ENCODE measurements at regions not wholly inside any gene's neighbourhood (a gene's known extent, or its start where the extent isn't known, plus 50 kb on each side); places are given as distances from the start of the nearest gene placed in this dataset.

GRCh38 chrX:2136848-2137247, 363.9 kb downstream of the DHRSX start:
- no peaks in the 10 kb centered on the region for H3K4me1 Mint-ChIP-seq
- H3K27me3 Mint-ChIP-seq (ENCODE audit: low read depth in 3 of 3), result peaks cover 0 to 3% (median 1%) of the 10 kb centered on the region in 3 donors
- TF ChIP-seq CTCF (IDR thresholded peaks at IDR 0.05), result no peak
- no peak overlapping the region for H2AFZ ChIP-seq (ENCODE audit: insufficient read depth, low read depth, low read length, poor library complexity, severe bottlenecking)
- H3K27ac ChIP-seq (ENCODE audit: low read depth in 1 of 2, low read length in 2 of 2), result no peak overlapping the region
- no peak overlapping the region for H3K27ac Mint-ChIP-seq
- intact Hi-C loops (cut with micrococcal nuclease), result no loop called here
- H3K36me3 Mint-ChIP-seq, result no peaks in the 10 kb centered on the region
- H3K4me3 ChIP-seq (replicated peaks in 1 of 3; ENCODE audit: low read depth in 2 of 3, low read length in 3 of 3), result no peak overlapping the region
- no peaks in the 10 kb centered on the region for H3K79me2 ChIP-seq (ENCODE audit: insufficient read depth, low read length)
- H3K4me2 ChIP-seq (replicated peaks; ENCODE audit: extremely low read depth, low read length, poor library complexity, severe bottlenecking), result no peak overlapping the region
- peaks cover 6 to 15% (median 9%) of the 10 kb centered on the region in 7 donors for H3K9me3 Mint-ChIP-seq
- peaks cover under 1 to 5% of the 10 kb centered on the region in 2 donors for H3K9me3 ChIP-seq (replicated peaks in 1 of 2; ENCODE audit: control insufficient read depth in 1 of 2, insufficient read depth in 1 of 2, low read length in 2 of 2)
- H3K4me3 Mint-ChIP-seq, result no peak overlapping the region
- 92% methylated on average over 2 of the region's 2 CpGs for WGBS (ENCODE audit: insufficient coverage)
- H3K4me1 ChIP-seq (ENCODE audit: control insufficient read depth in 1 of 2, insufficient read depth in 2 of 2, low read length in 2 of 2), result no peaks in the 10 kb centered on the region
- H3K27me3 ChIP-seq (ENCODE audit: control insufficient read depth in 2 of 2, insufficient read depth in 2 of 2, low read length in 2 of 2), result no peaks in the 10 kb centered on the region
- H3K36me3 ChIP-seq (replicated peaks in 1 of 2; ENCODE audit: control insufficient read depth in 1 of 2, insufficient read depth in 2 of 2, low read length in 2 of 2), result no peaks in the 10 kb centered on the region
- DNase-seq, result no peak
- no peak overlapping the region for H3K9ac ChIP-seq (ENCODE audit: insufficient read depth, low read length, poor library complexity, severe bottlenecking)
- H4K20me1 ChIP-seq (ENCODE audit: insufficient read depth, low read length), result no peaks in the 10 kb centered on the region

GRCh38 chrX:2135421-2135820, 365.4 kb downstream of the DHRSX start:
- no peak overlapping the region for H3K27ac Mint-ChIP-seq

More at GRCh38 chrX:2135421-2135820, 365.4 kb downstream of the DHRSX start:
- no peaks in the 10 kb centered on the region for H3K4me1 ChIP-seq (ENCODE audit: control insufficient read depth in 1 of 2, insufficient read depth in 2 of 2, low read length in 2 of 2)
- H4K20me1 ChIP-seq (ENCODE audit: insufficient read depth, low read length), result no peaks in the 10 kb centered on the region
- H3K4me2 ChIP-seq (replicated peaks; ENCODE audit: extremely low read depth, low read length, poor library complexity, severe bottlenecking), result no peak overlapping the region
- peaks cover 0 to 2% of the 10 kb centered on the region in 2 donors for H3K9me3 ChIP-seq (replicated peaks in 1 of 2; ENCODE audit: control insufficient read depth in 1 of 2, insufficient read depth in 1 of 2, low read length in 2 of 2)
- intact Hi-C loops (cut with micrococcal nuclease), result no loop called here
- Mint-ChIP-seq H3K9me3 (peaks cover 3 to 10% (median 8%) of the 10 kb centered on the region in 7 donors), H3K4me1 (no peaks in the 10 kb centered on the region), H3K4me3 (no peak overlapping the region), H3K36me3 (no peaks in the 10 kb centered on the region), H3K27me3 (ENCODE audit: low read depth in 3 of 3) (peaks cover 0 to 2% (median 1%) of the 10 kb centered on the region in 3 donors)
- H3K27ac ChIP-seq (ENCODE audit: low read depth in 1 of 2, low read length in 2 of 2), result no peak overlapping the region
- H3K4me3 ChIP-seq (replicated peaks in 1 of 3; ENCODE audit: low read depth in 2 of 3, low read length in 3 of 3), result no peak overlapping the region
- WGBS (ENCODE audit: insufficient coverage), result no CpG with 5 or more reads among the region's 6 CpGs
- DNase-seq, result no peak
- H2AFZ ChIP-seq (ENCODE audit: insufficient read depth, low read depth, low read length, poor library complexity, severe bottlenecking), result no peak overlapping the region
- TF ChIP-seq CTCF (IDR thresholded peaks at IDR 0.05), result no peak
- H3K9ac ChIP-seq (ENCODE audit: insufficient read depth, low read length, poor library complexity, severe bottlenecking), result no peak overlapping the region
- no peaks in the 10 kb centered on the region for H3K79me2 ChIP-seq (ENCODE audit: insufficient read depth, low read length)
- no peaks in the 10 kb centered on the region for H3K36me3 ChIP-seq (replicated peaks in 1 of 2; ENCODE audit: control insufficient read depth in 1 of 2, insufficient read depth in 2 of 2, low read length in 2 of 2)
- no peaks in the 10 kb centered on the region for H3K27me3 ChIP-seq (ENCODE audit: control insufficient read depth in 2 of 2, insufficient read depth in 2 of 2, low read length in 2 of 2)
